ENCODE measurements at regions not wholly inside any gene's neighbourhood (a gene's known extent, or its start where the extent isn't known, plus 50 kb on each side); places are given as distances from the start of the nearest gene placed in this dataset.

- TF ChIP-seq CTCF (conservative IDR thresholded peaks at IDR 0.05; ENCODE audit: low read depth, low read length) (no peak), EZH2 (IDR thresholded peaks at IDR 0.05; ENCODE audit: borderline replicate concordance, low read depth, low read length, poor library complexity, severe bottlenecking) (no peak)
These were observed 60.6 kb upstream of the FRMD4A start for GRCh38 chr10:14391342-14391741.

Measured in A673 (cell line).